Neuronal stem cell (in vitro differentiated cells): ENCODE measurements at regions not wholly inside any gene's neighbourhood (a gene's known extent, or its start where the extent isn't known, plus 50 kb on each side); places are given as distances from the start of the nearest gene placed in this dataset.

Experiments
- DNase-seq: peaks from one replicate; pipeline ENCODE4 v3.0.0-alpha.2; 2013; ENCODE audit warnings: low spot score
- H2AFZ ChIP-seq: one replicate; pipeline ENCODE4 v1.6.1; 2013; ENCODE audit warnings: mild to moderate bottlenecking, low read length, inconsistent platforms
- H2AK5ac ChIP-seq: 2 replicates; pipeline ENCODE4 v1.6.1; 2013; ENCODE audit warnings: low read depth, mild to moderate bottlenecking, inconsistent platforms, low read length, moderate library complexity, mixed read lengths
- H2BK120ac ChIP-seq: 2 replicates; pipeline ENCODE4 v1.6.1; 2013; ENCODE audit warnings: low read depth, mild to moderate bottlenecking, inconsistent platforms, low read length, moderate library complexity, mixed read lengths
- H2BK12ac ChIP-seq: one replicate; pipeline ENCODE4 v1.6.1; 2013; ENCODE audit warnings: low read length, inconsistent platforms
- H2BK15ac ChIP-seq: 2 replicates; pipeline ENCODE4 v1.6.1; 2013; ENCODE audit warnings: mild to moderate bottlenecking, low read length, inconsistent platforms, mixed read lengths
- H2BK5ac ChIP-seq: one replicate; pipeline ENCODE4 v1.6.1; 2013; ENCODE audit warnings: inconsistent platforms, mild to moderate bottlenecking, low read length, moderate library complexity
- H3K14ac ChIP-seq: one replicate; pipeline ENCODE4 v1.6.1; 2013; ENCODE audit warnings: low read length, inconsistent platforms
- H3K18ac ChIP-seq: 2 replicates; pipeline ENCODE4 v1.6.1; 2013; ENCODE audit warnings: low read length, inconsistent platforms
- H3K23ac ChIP-seq: 2 replicates; pipeline ENCODE4 v1.6.1; 2013; ENCODE audit warnings: low read depth, mild to moderate bottlenecking, mixed read lengths, low read length, inconsistent platforms; ENCODE audit not compliant: poor library complexity
- H3K27ac ChIP-seq: replicated peaks from 3 replicates; pipeline ENCODE4 v1.5.1; 2013; ENCODE audit warnings: low read length, inconsistent platforms
- H3K27me3 ChIP-seq, 3 experiments: 2 replicates each; pipeline ENCODE4 v1.6.1; 2013; ENCODE audit warnings: low read length in 3 of 3, mild to moderate bottlenecking in 2 of 3, inconsistent platforms in 1 of 3, low read depth in 1 of 3, mixed read lengths in 1 of 3, moderate library complexity in 1 of 3; ENCODE audit not compliant: control insufficient read depth in 3 of 3, insufficient read depth in 3 of 3
- H3K36me3 ChIP-seq, 2 donors: replicated peaks in 1 of 2; 2 replicates each; pipeline ENCODE4 v1.6.1; 2013; ENCODE audit warnings: low read length in 2 of 2; ENCODE audit not compliant: control insufficient read depth in 2 of 2, insufficient read depth in 2 of 2
- H3K4ac ChIP-seq: 2 replicates; pipeline ENCODE4 v1.6.1; 2013; ENCODE audit warnings: inconsistent platforms, mild to moderate bottlenecking, low read length, moderate library complexity
- H3K4me1 ChIP-seq, 2 donors: 1 replicate in 1 of 2; 2 replicates in 1 of 2; pipeline ENCODE4 v1.6.1; 2013; ENCODE audit warnings: low read length in 2 of 2, low read depth in 1 of 2; ENCODE audit not compliant: control insufficient read depth in 2 of 2, insufficient read depth in 1 of 2
- H3K4me2 ChIP-seq: one replicate; pipeline ENCODE4 v1.6.1; 2013; ENCODE audit warnings: mild to moderate bottlenecking, low read length, inconsistent platforms; ENCODE audit not compliant: insufficient read depth, poor library complexity, severe bottlenecking
- H3K4me3 ChIP-seq, 2 donors: 2 replicates each; pipeline ENCODE4 v1.5.1; 2013; ENCODE audit warnings: low read length in 2 of 2, mild to moderate bottlenecking in 2 of 2, inconsistent platforms in 1 of 2, moderate library complexity in 1 of 2
- H3K79me1 ChIP-seq: one replicate; pipeline ENCODE4 v1.6.1; 2013; ENCODE audit warnings: low read depth, mild to moderate bottlenecking, inconsistent platforms, low read length, moderate library complexity
- H3K9ac ChIP-seq: one replicate; pipeline ENCODE4 v1.6.1; 2013; ENCODE audit warnings: mild to moderate bottlenecking, low read depth, low read length, inconsistent platforms; ENCODE audit not compliant: poor library complexity
- H3K9me3 ChIP-seq, 2 donors: replicated peaks in 1 of 2; 2 replicates each; pipeline versions ENCODE3 to v1.6.1; 2013; ENCODE audit warnings: low read length in 2 of 2, mild to moderate bottlenecking in 2 of 2, inconsistent platforms in 1 of 2, low read depth in 1 of 2, mixed read lengths in 1 of 2, moderate library complexity in 1 of 2; ENCODE audit not compliant: control insufficient read depth in 2 of 2, insufficient read depth in 1 of 2
- H4K8ac ChIP-seq: one replicate; pipeline ENCODE4 v1.6.1; 2013; ENCODE audit warnings: low read depth, mild to moderate bottlenecking, inconsistent platforms, low read length, moderate library complexity
- H4K91ac ChIP-seq: one replicate; pipeline ENCODE4 v1.6.1; 2013; ENCODE audit warnings: low read length, low read depth, mild to moderate bottlenecking, inconsistent platforms; ENCODE audit not compliant: poor library complexity
- WGBS, 2 donors: extraction: QIAGEN DNeasy Blood & Tissue Kit; methylation state at CpG; one replicate each; pipeline ENCODE4 v1.1.7; 2013; ENCODE audit warnings: missing lambda C conversion rate in 2 of 2, mixed read lengths in 1 of 2; ENCODE audit not compliant: insufficient read length in 2 of 2, insufficient replicate concordance in 1 of 2; ENCODE audit errors: extremely low coverage in 2 of 2; 5-methylcytosine and 5-hydroxymethylcytosine counted together

DNA sequence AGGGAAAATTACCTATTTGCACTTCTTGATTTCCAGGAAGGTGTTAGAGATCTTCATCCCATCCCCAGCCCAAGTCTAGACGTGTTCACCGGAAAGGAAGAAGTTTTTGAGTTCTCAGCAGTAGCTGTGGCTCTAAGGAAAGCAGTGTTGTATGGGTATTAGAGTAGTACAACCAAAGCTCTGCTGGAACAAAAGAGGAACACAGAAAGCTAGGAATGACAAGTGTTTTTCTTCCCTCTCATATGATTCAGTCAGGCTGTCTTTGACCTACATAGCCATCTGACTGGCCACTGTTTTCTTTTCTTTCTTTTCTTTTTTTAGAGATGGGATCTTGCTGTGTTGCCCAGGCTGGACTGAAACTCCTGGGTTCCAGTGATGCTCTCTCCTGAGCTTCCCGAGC is 82.7 kb upstream of the SLC39A10 start:
- Histone ChIP-seq H3K18ac (no peak overlapping the region), H2BK15ac (no peak overlapping the region), H3K36me3 (no peaks in the 10 kb centered on the region), H3K14ac (no peak overlapping the region), H2AK5ac (no peak overlapping the region), H2BK5ac (no peak overlapping the region), H4K91ac (no peak overlapping the region), H2BK120ac (no peak overlapping the region), H3K9ac (no peak overlapping the region), H3K4ac (no peak overlapping the region), H3K4me3 (no peak overlapping the region), H3K79me1 (no peaks in the 10 kb centered on the region), H4K8ac (no peak overlapping the region), H2AFZ (no peak overlapping the region), H3K27me3 (no peaks in the 10 kb centered on the region), H3K4me1 (no peaks in the 10 kb centered on the region), H2BK12ac (no peak overlapping the region), H3K9me3 (no peaks in the 10 kb centered on the region), H3K23ac (no peak overlapping the region), H3K27ac (no peak overlapping the region), H3K4me2 (no peak overlapping the region)
- DNase-seq = no peak
- WGBS, 2 donors = no CpG with 5 or more reads among the region's 3 CpGs

DNA sequence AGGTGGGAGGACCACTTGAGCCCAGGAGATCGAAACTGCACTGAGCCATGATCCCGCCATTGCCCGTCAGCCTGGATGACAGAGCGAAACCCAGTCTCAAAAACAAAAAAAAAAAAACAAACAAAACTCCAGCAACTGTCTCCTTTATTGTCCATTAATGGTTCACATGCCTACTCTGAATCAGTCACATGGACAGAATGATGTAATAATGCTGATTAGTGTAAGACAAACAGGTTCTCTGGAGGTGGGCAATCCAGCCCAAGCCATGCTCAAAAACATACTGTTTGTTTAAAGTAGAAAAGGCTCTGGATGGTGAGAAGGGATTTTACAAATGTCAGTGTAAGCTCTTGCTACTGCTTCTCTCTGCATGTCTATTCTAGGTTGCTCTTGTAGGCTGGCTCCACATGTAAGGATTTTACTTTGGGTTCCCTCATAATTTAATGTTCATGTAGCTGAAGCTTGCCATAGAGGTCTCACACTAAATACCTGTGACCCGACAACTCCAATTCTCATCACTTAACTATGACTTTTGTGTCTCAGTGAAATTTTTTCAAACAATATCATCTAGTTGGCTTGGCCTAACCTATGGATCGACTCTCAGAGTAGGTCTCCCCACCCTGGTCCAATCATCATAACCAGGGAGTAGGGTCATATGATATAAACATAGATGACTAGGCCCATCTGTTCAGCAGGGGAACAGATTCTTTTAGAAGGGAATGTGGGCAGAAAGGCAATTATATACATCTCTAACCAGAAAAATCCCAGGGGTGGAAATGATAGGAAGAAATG is 83.9 kb upstream of the SLC39A10 start:
- Histone ChIP-seq H2BK5ac (no peak overlapping the region), H4K91ac (no peak overlapping the region), H2BK15ac (no peak overlapping the region), H3K9me3 (no peaks in the 10 kb centered on the region), H3K36me3 (no peaks in the 10 kb centered on the region), H2BK120ac (no peak overlapping the region), H3K14ac (no peak overlapping the region), H2AK5ac (no peak overlapping the region), H2AFZ (no peak overlapping the region), H3K4ac (no peak overlapping the region), H3K18ac (no peak overlapping the region), H3K27me3 (no peaks in the 10 kb centered on the region), H3K23ac (no peak overlapping the region), H3K4me1 (no peaks in the 10 kb centered on the region), H3K4me3 (no peak overlapping the region), H3K79me1 (no peaks in the 10 kb centered on the region), H2BK12ac (no peak overlapping the region), H3K27ac (no peak overlapping the region), H4K8ac (no peak overlapping the region), H3K9ac (no peak overlapping the region), H3K4me2 (no peak overlapping the region)
- no peak for DNase-seq
- whole genome bisulfite sequencing, 2 donors = no CpG with 5 or more reads among the region's 6 CpGs

DNA sequence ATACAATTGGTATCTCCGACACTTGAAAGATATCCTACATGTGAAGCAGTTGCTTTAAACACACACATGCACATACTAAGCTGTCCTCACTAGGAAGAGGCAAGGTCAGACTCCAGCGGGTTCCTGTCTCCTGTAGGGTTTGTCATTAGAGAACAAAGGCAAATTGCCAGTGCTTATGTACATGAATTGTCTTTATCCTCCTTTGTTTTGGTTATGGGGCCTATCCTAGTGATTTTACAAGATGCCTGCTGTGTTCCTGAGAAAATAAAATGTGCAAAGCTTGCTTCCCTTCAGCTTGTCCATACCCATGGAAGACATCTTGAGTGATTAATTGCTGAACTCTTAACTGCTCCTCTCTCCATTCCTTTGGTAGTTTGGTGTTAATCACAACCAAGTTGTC is 86.7 kb upstream of the SLC39A10 start:
- H3K4me1 ChIP-seq = no peaks in the 10 kb centered on the region
- H2AFZ ChIP-seq = peak overlapping the region; percentile 28
- H4K91ac ChIP-seq = no peak overlapping the region
- H3K79me1 ChIP-seq = no peaks in the 10 kb centered on the region
- no peaks in the 10 kb centered on the region for H3K36me3 ChIP-seq
- DNase-seq = no peak
- H3K27ac ChIP-seq = no peak overlapping the region
- no peak overlapping the region for H2BK12ac ChIP-seq
- no peak overlapping the region for H3K23ac ChIP-seq
- H3K14ac ChIP-seq = no peak overlapping the region
- no peak overlapping the region for H3K18ac ChIP-seq
- no peak overlapping the region for H2BK5ac ChIP-seq
- no peak overlapping the region for H3K4me3 ChIP-seq
- H2BK15ac ChIP-seq = no peak overlapping the region
- no peak overlapping the region for H3K4me2 ChIP-seq
- no peak overlapping the region for H3K4ac ChIP-seq
- H2AK5ac ChIP-seq = no peak overlapping the region
- no peak overlapping the region for H2BK120ac ChIP-seq
- H4K8ac ChIP-seq = no peak overlapping the region
- H3K27me3 ChIP-seq = no peaks in the 10 kb centered on the region
- H3K9me3 ChIP-seq = no peaks in the 10 kb centered on the region
- no peak overlapping the region for H3K9ac ChIP-seq
- WGBS, 2 donors = no CpG with 5 or more reads among the region's 2 CpGs

DNA sequence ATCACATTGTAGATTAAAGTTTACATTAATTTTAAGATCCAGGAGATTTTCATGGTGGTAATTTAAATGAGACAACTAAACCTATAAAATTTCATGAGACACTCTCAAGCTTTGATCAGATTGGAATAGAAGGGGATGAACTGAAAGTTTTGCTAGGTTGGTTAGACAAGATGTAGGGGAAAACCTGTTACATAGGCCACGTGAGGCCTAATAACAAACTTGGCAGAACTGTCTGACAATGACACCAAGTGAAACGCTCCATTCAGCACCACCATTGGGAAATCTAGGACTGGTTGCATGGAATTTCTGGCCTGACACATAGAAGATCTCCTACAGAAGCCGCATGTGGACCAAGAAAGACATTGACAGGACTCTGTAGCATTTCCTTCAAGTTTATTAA is 87.8 kb upstream of the SLC39A10 start:
- Histone ChIP-seq H3K79me1 (no peaks in the 10 kb centered on the region), H3K4me1 (no peaks in the 10 kb centered on the region), H3K18ac (no peak overlapping the region), H3K4me3 (no peak overlapping the region), H3K36me3 (no peaks in the 10 kb centered on the region), H2AFZ (no peak overlapping the region), H3K27ac (no peak overlapping the region), H2AK5ac (no peak overlapping the region), H2BK12ac (no peak overlapping the region), H3K23ac (no peak overlapping the region), H3K9me3 (no peaks in the 10 kb centered on the region), H3K9ac (no peak overlapping the region), H3K14ac (no peak overlapping the region), H4K91ac (no peak overlapping the region), H3K27me3 (no peaks in the 10 kb centered on the region), H2BK120ac (no peak overlapping the region), H3K4ac (no peak overlapping the region), H2BK15ac (no peak overlapping the region), H3K4me2 (no peak overlapping the region), H4K8ac (no peak overlapping the region), H2BK5ac (no peak overlapping the region)
- WGBS, 2 donors = no CpG with 5 or more reads among the region's 3 CpGs
- DNase-seq = no peak
